Naive thymus-derived CD4-positive, alpha-beta T cell (primary cell): ENCODE measurements at regions not wholly inside any gene's neighbourhood (a gene's known extent, or its start where the extent isn't known, plus 50 kb on each side); places are given as distances from the start of the nearest gene placed in this dataset.

Experiments
- ATAC-seq: fragments of 150-1000 bp; cut with Tn5 transposase; 2 replicates; pipeline ENCODE4 v1.10.0; 2021; ENCODE audit warnings: mild to moderate bottlenecking, moderate library complexity
- CTCF ChIA-PET: fragments of 350-600 bp; sonication (Branson Sonifier 250); formaldehyde crosslinking; loops from one replicate; lab custom pipeline; 2021; ENCODE audit warnings: antibody characterized with exemption; lab: Charles Lee
- POLR2A ChIA-PET: fragments of 350-600 bp; sonication (Branson Sonifier 250); formaldehyde crosslinking; loops from one replicate; lab custom pipeline; 2021; ENCODE audit warnings: antibody characterized with exemption, inconsistent platforms; lab: Charles Lee
- DNase-seq, 9 donors: peaks; one replicate each; pipeline versions ENCODE4 v3.0.0 to v3.0.0-alpha.2; 2020 to 2022; ENCODE audit warnings: mixed read lengths in 1 of 9
- H3K27ac ChIP-seq: one replicate; pipeline ENCODE4 v1.7.0; 2013; ENCODE audit warnings: mild to moderate bottlenecking, low read depth, low read length, moderate library complexity
- H3K27me3 ChIP-seq, 2 donors: one replicate each; pipeline ENCODE4 v1.7.0; 2013; ENCODE audit warnings: low read length in 2 of 2, mild to moderate bottlenecking in 2 of 2, moderate library complexity in 2 of 2; ENCODE audit not compliant: control insufficient read depth in 2 of 2, insufficient read depth in 2 of 2
- H3K36me3 ChIP-seq, 3 experiments: 1 replicate in 2 of 3; 2 replicates in 1 of 3; pipeline ENCODE4 v1.7.0; 2013; ENCODE audit warnings: low read length in 3 of 3, mild to moderate bottlenecking in 3 of 3, moderate library complexity in 1 of 3; ENCODE audit not compliant: insufficient read depth in 3 of 3, control insufficient read depth in 2 of 3
- H3K4me1 ChIP-seq, 2 donors: one replicate each; pipeline ENCODE4 v1.7.0; 2013; ENCODE audit warnings: low read length in 2 of 2, mild to moderate bottlenecking in 2 of 2, moderate library complexity in 1 of 2; ENCODE audit not compliant: control insufficient read depth in 2 of 2, insufficient read depth in 2 of 2
- H3K4me3 ChIP-seq: 2 replicates; pipeline ENCODE4 v1.7.0; 2013; ENCODE audit warnings: mild to moderate bottlenecking, low read length
- H3K9me3 ChIP-seq, 3 experiments: 1 replicate in 2 of 3; 2 replicates in 1 of 3; pipeline ENCODE4 v1.7.0; 2013; ENCODE audit warnings: low read length in 3 of 3; ENCODE audit not compliant: control insufficient read depth in 2 of 3
- H3K27ac Mint-ChIP-seq, 9 donors: one replicate each; pipeline ENCODE4 v1.8.0; 2020 to 2022; ENCODE audit warnings: mixed read lengths in 9 of 9, mild to moderate bottlenecking in 8 of 9, moderate library complexity in 5 of 9, inconsistent platforms in 2 of 9
- H3K27me3 Mint-ChIP-seq, 5 donors: one replicate each; pipeline ENCODE4 v1.8.0; 2021 to 2022; ENCODE audit warnings: mixed read lengths in 5 of 5, mild to moderate bottlenecking in 1 of 5
- H3K36me3 Mint-ChIP-seq, 5 donors: one replicate each; pipeline ENCODE4 v1.8.0; 2020 to 2022; ENCODE audit warnings: mixed read lengths in 5 of 5, mild to moderate bottlenecking in 3 of 5, inconsistent platforms in 1 of 5
- H3K4me1 Mint-ChIP-seq, 7 donors: one replicate each; pipeline ENCODE4 v1.8.0; 2020 to 2022; ENCODE audit warnings: mixed read lengths in 7 of 7, mild to moderate bottlenecking in 3 of 7, inconsistent platforms in 1 of 7
- H3K4me3 Mint-ChIP-seq, 10 donors: one replicate each; pipeline ENCODE4 v1.8.0; 2020 to 2022; ENCODE audit warnings: mild to moderate bottlenecking in 10 of 10, mixed read lengths in 10 of 10, moderate library complexity in 6 of 10, inconsistent platforms in 2 of 10
- H3K9me3 Mint-ChIP-seq, 11 donors: one replicate each; pipeline ENCODE4 v1.8.0; 2020 to 2022; ENCODE audit warnings: mixed read lengths in 11 of 11, mild to moderate bottlenecking in 4 of 11, inconsistent platforms in 1 of 11, moderate library complexity in 1 of 11
- intact Hi-C, 2 donors: fragments of 100-400 bp; cut with micrococcal nuclease; formaldehyde crosslinking; loops; one replicate each; pipeline ENCODE4 v1.15.1; 2023

- Histone ChIP-seq H3K27me3 (no peaks in the 10 kb centered on the region), H3K27ac (no peak overlapping the region), H3K36me3 (no peaks in the 10 kb centered on the region), H3K4me3 (no peak overlapping the region), H3K9me3 (no peaks in the 10 kb centered on the region), H3K4me1 (peaks cover 0 to 4% of the 10 kb centered on the region in 2 donors)
- intact Hi-C loops = loop anchor here in 1 of 2 donors (1.0 to 5.0 kb wide), 3 partner anchors 23 to 121 kb away; no protein-coding TSS in a partner anchor
- peaks cover 0 to 5% (median 0%) of the 10 kb centered on the region in 5 donors for H3K27me3 Mint-ChIP-seq
- POLR2A ChIA-PET = interaction anchor here (1.0 kb wide), 1 partner anchor 9 kb away, joined by 3 read pairs; no protein-coding TSS in a partner anchor
- H3K4me3 Mint-ChIP-seq = peak overlapping the region in 1 of 10 donors; percentile 70
- H3K27ac Mint-ChIP-seq = peak overlapping the region in 3 of 9 donors; percentile 9 to 93 (median 53)
- CTCF ChIA-PET = interaction anchor here (0.7 kb wide), 1 partner anchor 990 kb away, joined by 5 read pairs; no protein-coding TSS in a partner anchor
- peaks cover 15 to 54% (median 20%) of the 10 kb centered on the region in 7 donors for H3K4me1 Mint-ChIP-seq
- H3K36me3 Mint-ChIP-seq = peaks cover 0 to 18% (median 0%) of the 10 kb centered on the region in 5 donors
- ATAC-seq = peak; percentile 34
- DNase-seq = peak in 1 of 9 donors; percentile 65
- peaks cover 0 to 3% (median 0%) of the 10 kb centered on the region in 11 donors for H3K9me3 Mint-ChIP-seq
Measured at GRCh38 chr12:11958221-11959091, 112.3 kb upstream of the BCL2L14 start.

- Mint-ChIP-seq H3K9me3 (peaks cover 0 to 5% (median 0%) of the 10 kb centered on the region in 11 donors), H3K4me3 (peak overlapping the region in 1 of 10 donors; percentile 70), H3K36me3 (peaks cover 0 to 17% (median 0%) of the 10 kb centered on the region in 5 donors), H3K27me3 (peaks cover 0 to 5% (median 0%) of the 10 kb centered on the region in 5 donors), H3K27ac (peak overlapping the region in 3 of 9 donors; percentile 9 to 93 (median 53)), H3K4me1 (peaks cover 7 to 46% (median 14%) of the 10 kb centered on the region in 7 donors)
- POLR2A ChIA-PET = interaction anchor here (0.6 to 1.0 kb wide), 2 partner anchors 8 to 44 kb away, joined by 3 read pairs; no protein-coding TSS in a partner anchor
- Histone ChIP-seq H3K4me3 (no peak overlapping the region), H3K9me3 (no peaks in the 10 kb centered on the region), H3K36me3 (no peaks in the 10 kb centered on the region), H3K27ac (no peak overlapping the region), H3K4me1 (peaks cover 0 to 4% of the 10 kb centered on the region in 2 donors), H3K27me3 (no peaks in the 10 kb centered on the region)
- no peak for ATAC-seq
- intact Hi-C loops = loop anchor here in 1 of 2 donors (5.0 kb wide), 1 partner anchor 122 kb away; no protein-coding TSS in a partner anchor
- no peak for DNase-seq
- CTCF ChIA-PET = interaction anchor here (0.5 to 0.7 kb wide), 2 partner anchors 46 to 989 kb away, joined by 3 to 5 read pairs; no protein-coding TSS in a partner anchor
Measured at GRCh38 chr12:11959117-11959823, 111.5 kb upstream of the BCL2L14 start.

- Mint-ChIP-seq H3K9me3 (peaks cover 0 to 8% (median 0%) of the 10 kb centered on the region in 11 donors), H3K27me3 (peaks cover 0 to 5% (median 0%) of the 10 kb centered on the region in 5 donors), H3K4me1 (peaks cover 0 to 35% (median 11%) of the 10 kb centered on the region in 7 donors), H3K36me3 (peaks cover 0 to 15% (median 4%) of the 10 kb centered on the region in 5 donors), H3K27ac (peak overlapping the region in 1 of 9 donors; percentile 9), H3K4me3 (no peak overlapping the region)
- no peaks in the 10 kb centered on the region for H3K9me3 ChIP-seq
- H3K36me3 ChIP-seq = no peaks in the 10 kb centered on the region
- POLR2A ChIA-PET = no interaction called here
- peaks cover 0 to 4% of the 10 kb centered on the region in 2 donors for H3K4me1 ChIP-seq
- no peak overlapping the region for H3K4me3 ChIP-seq
- DNase-seq = no peak
- no peaks in the 10 kb centered on the region for H3K27me3 ChIP-seq
- CTCF ChIA-PET = no interaction called here
- H3K27ac ChIP-seq = no peak overlapping the region
- intact Hi-C loops = no loop called here
- ATAC-seq = no peak
Measured at GRCh38 chr12:11960646-11961045, 110.1 kb upstream of the BCL2L14 start.

- no peak overlapping the region for H3K4me3 Mint-ChIP-seq
- ChIA-PET POLR2A (interaction anchor here (0.7 kb wide), 1 partner anchor 9 kb away, joined by 3 read pairs; no protein-coding TSS in a partner anchor), CTCF (no interaction called here)
- intact Hi-C loops = no loop called here
- Histone ChIP-seq H3K9me3 (no peaks in the 10 kb centered on the region), H3K4me1 (peaks cover 0 to 4% of the 10 kb centered on the region in 2 donors), H3K36me3 (no peaks in the 10 kb centered on the region), H3K27me3 (no peaks in the 10 kb centered on the region), H3K4me3 (no peak overlapping the region), H3K27ac (no peak overlapping the region)
- DNase-seq (no peak), ATAC-seq (no peak)
- H3K27me3 Mint-ChIP-seq = peaks cover 0 to 5% (median 0%) of the 10 kb centered on the region in 5 donors
- peaks cover 0 to 8% (median 0%) of the 10 kb centered on the region in 11 donors for H3K9me3 Mint-ChIP-seq
- H3K36me3 Mint-ChIP-seq = peaks cover 0 to 18% (median 4%) of the 10 kb centered on the region in 5 donors
- H3K4me1 Mint-ChIP-seq = peaks cover 0 to 29% (median 8%) of the 10 kb centered on the region in 7 donors
- H3K27ac Mint-ChIP-seq = no peak overlapping the region
Measured at GRCh38 chr12:11961686-11962085, 109.1 kb upstream of the BCL2L14 start.

GRCh38 chr12:11962860-11963259, 107.9 kb upstream of the BCL2L14 start:
- POLR2A ChIA-PET = no interaction called here

More at GRCh38 chr12:11962860-11963259, 107.9 kb upstream of the BCL2L14 start:
- Histone ChIP-seq H3K4me1 (peaks cover 0 to 4% of the 10 kb centered on the region in 2 donors), H3K36me3 (no peaks in the 10 kb centered on the region), H3K27ac (no peak overlapping the region), H3K27me3 (no peaks in the 10 kb centered on the region), H3K4me3 (no peak overlapping the region), H3K9me3 (no peaks in the 10 kb centered on the region)
- peak; percentile 44 for ATAC-seq
- CTCF ChIA-PET = interaction anchor here (0.7 kb wide), 1 partner anchor 9 kb away, joined by 3 read pairs; no protein-coding TSS in a partner anchor
- intact Hi-C loops = no loop called here
- Mint-ChIP-seq H3K27ac (peak overlapping the region in 2 of 9 donors; percentile 13 to 16), H3K27me3 (peaks cover 0 to 4% (median 0%) of the 10 kb centered on the region in 5 donors), H3K4me1 (peaks cover 0 to 36% (median 8%) of the 10 kb centered on the region in 7 donors), H3K36me3 (peaks cover 0 to 23% (median 4%) of the 10 kb centered on the region in 5 donors), H3K9me3 (peaks cover 0 to 8% (median 0%) of the 10 kb centered on the region in 11 donors), H3K4me3 (no peak overlapping the region)
- no peak for DNase-seq
